Muscle layer of colon (tissue), 2 donors: ENCODE measurements at regions not wholly inside any gene's neighbourhood (a gene's known extent, or its start where the extent isn't known, plus 50 kb on each side); places are given as distances from the start of the nearest gene placed in this dataset.

Experiments used
- H3K27ac ChIP-seq: one replicate; pipeline ENCODE4 v1.7.0; 2013; ENCODE audit warnings: low read depth, mild to moderate bottlenecking, low read length, moderate library complexity
- H3K27me3 ChIP-seq, 2 donors: one replicate each; pipeline ENCODE4 v1.7.0; 2013; ENCODE audit warnings: low read length in 2 of 2, mild to moderate bottlenecking in 2 of 2; ENCODE audit not compliant: insufficient read depth in 2 of 2, control insufficient read depth in 1 of 2
- H3K36me3 ChIP-seq: one replicate; pipeline ENCODE4 v1.7.0; 2013; ENCODE audit warnings: mild to moderate bottlenecking, low read length; ENCODE audit not compliant: insufficient read depth
- H3K4me1 ChIP-seq: one replicate; pipeline ENCODE4 v1.7.0; 2013; ENCODE audit warnings: mild to moderate bottlenecking, low read length; ENCODE audit not compliant: insufficient read depth
- H3K4me3 ChIP-seq, 2 donors: one replicate each; pipeline ENCODE4 v1.7.0; 2013; ENCODE audit warnings: low read length in 2 of 2, low read depth in 1 of 2, mild to moderate bottlenecking in 1 of 2, moderate library complexity in 1 of 2
- H3K9ac ChIP-seq: one replicate; pipeline ENCODE4 v1.7.0; 2013; ENCODE audit warnings: low read length
- H3K9me3 ChIP-seq: one replicate; pipeline ENCODE4 v1.7.0; 2013; ENCODE audit warnings: mild to moderate bottlenecking, low read length
- donor health status: abdominal sarcoma.
- donor health status: Adenocarcinoma of cecum.

- no peak overlapping the region for H3K9ac ChIP-seq
- no peaks in the 10 kb centered on the region for H3K4me1 ChIP-seq
Measured at GRCh38 chr4:127131527-127131926, 501.2 kb upstream of the INTU start.

DNA sequence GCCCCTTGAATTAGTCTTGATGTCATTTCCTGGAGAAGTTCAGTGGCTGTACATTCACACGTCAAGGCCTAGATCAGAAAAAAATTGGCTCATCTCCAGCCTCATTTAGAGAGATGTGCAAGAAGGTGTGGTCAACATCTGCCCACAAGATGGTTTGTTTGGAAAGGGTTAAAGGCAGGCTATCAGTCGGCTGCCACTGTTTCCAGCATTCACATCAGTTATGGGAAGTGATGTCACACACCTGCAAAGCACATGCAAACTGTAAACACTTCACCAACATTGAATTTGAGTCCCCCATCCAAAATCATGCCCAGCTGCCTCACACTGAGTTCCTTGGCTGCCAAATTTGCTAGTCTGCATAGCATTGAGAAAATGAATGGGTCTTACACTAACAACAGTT lies 498.3 kb upstream of the INTU start:
- Histone ChIP-seq H3K36me3 (no peaks in the 10 kb centered on the region), H3K9me3 (no peaks in the 10 kb centered on the region)

More at GRCh38 chr4:127131527-127131926, 501.2 kb upstream of the INTU start:
- H3K36me3 ChIP-seq, result no peaks in the 10 kb centered on the region
- H3K27ac ChIP-seq, result no peak overlapping the region
- H3K9me3 ChIP-seq, result no peaks in the 10 kb centered on the region
- no peaks in the 10 kb centered on the region for H3K27me3 ChIP-seq
- no peak overlapping the region for H3K4me3 ChIP-seq

GRCh38 chr4:127138586-127138985 lies 494.2 kb upstream of the INTU start:
- H3K27ac ChIP-seq, result no peak overlapping the region
- H3K36me3 ChIP-seq, result no peaks in the 10 kb centered on the region
- H3K27me3 ChIP-seq, result no peaks in the 10 kb centered on the region
- H3K4me1 ChIP-seq, result no peaks in the 10 kb centered on the region
- H3K4me3 ChIP-seq, result no peak overlapping the region
- H3K9me3 ChIP-seq, result no peaks in the 10 kb centered on the region
- no peak overlapping the region for H3K9ac ChIP-seq

More for the DNA sequence above, 498.3 kb upstream of the INTU start:
- Histone ChIP-seq H3K4me3 (no peak overlapping the region), H3K4me1 (no peaks in the 10 kb centered on the region), H3K27me3 (no peaks in the 10 kb centered on the region), H3K9ac (no peak overlapping the region), H3K27ac (no peak overlapping the region)

DNA sequence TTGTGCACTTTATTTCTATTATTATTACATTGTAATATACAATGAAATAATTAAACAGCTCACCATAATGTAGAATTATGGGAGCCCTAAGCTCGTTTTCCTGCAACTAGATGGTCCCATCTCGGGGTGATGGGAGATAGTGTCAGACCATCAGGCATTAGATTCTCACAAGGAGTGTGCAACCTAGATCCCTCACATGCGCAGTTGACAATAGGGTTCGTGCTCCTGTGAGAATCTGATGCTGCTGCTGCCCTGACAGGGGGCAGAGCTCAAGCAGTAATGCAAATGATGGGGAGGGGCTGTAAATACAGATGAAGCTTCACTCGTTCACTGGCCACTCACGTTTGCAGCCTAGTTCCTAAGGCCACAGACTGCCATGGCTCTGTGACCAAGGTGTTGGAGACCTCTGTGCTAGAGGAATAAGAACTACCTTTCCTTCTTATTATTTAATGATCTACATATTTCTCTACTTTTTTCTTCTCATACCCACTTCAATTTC lies 492.9 kb upstream of the INTU start:
- no peak overlapping the region for H3K9ac ChIP-seq
- H3K36me3 ChIP-seq, result no peaks in the 10 kb centered on the region
- no peaks in the 10 kb centered on the region for H3K9me3 ChIP-seq
- no peaks in the 10 kb centered on the region for H3K27me3 ChIP-seq
- no peak overlapping the region for H3K27ac ChIP-seq
- H3K4me1 ChIP-seq, result no peaks in the 10 kb centered on the region
- no peak overlapping the region for H3K4me3 ChIP-seq

- Histone ChIP-seq H3K36me3 (no peaks in the 10 kb centered on the region), H3K9ac (no peak overlapping the region), H3K9me3 (no peaks in the 10 kb centered on the region), H3K27ac (no peak overlapping the region), H3K4me3 (no peak overlapping the region), H3K4me1 (no peaks in the 10 kb centered on the region), H3K27me3 (no peaks in the 10 kb centered on the region)
Measured at GRCh38 chr4:127140306-127140705, 492.5 kb upstream of the INTU start.

DNA sequence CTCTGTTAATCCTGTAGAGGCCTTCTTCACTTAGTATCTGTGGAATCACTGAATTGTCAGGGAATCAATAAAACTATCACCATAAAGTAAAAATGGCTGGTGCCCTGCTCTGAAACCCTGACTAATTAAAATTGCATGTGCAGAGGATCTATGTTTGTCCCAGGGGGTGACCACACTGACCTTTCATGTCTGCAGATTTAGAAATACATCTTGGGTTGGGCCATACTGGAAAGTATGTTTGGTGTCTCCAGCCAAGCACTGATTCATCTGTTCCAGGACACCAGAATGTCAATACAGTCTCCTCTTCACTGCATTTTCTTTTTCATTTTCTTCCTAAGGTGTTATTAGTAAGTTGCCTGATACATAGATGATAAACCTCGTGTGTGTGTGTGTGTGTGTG lies 490.9 kb upstream of the INTU start:
- Histone ChIP-seq H3K9me3 (no peaks in the 10 kb centered on the region), H3K36me3 (no peaks in the 10 kb centered on the region), H3K27ac (no peak overlapping the region), H3K4me3 (no peak overlapping the region), H3K9ac (no peak overlapping the region), H3K27me3 (no peaks in the 10 kb centered on the region), H3K4me1 (no peaks in the 10 kb centered on the region)

DNA sequence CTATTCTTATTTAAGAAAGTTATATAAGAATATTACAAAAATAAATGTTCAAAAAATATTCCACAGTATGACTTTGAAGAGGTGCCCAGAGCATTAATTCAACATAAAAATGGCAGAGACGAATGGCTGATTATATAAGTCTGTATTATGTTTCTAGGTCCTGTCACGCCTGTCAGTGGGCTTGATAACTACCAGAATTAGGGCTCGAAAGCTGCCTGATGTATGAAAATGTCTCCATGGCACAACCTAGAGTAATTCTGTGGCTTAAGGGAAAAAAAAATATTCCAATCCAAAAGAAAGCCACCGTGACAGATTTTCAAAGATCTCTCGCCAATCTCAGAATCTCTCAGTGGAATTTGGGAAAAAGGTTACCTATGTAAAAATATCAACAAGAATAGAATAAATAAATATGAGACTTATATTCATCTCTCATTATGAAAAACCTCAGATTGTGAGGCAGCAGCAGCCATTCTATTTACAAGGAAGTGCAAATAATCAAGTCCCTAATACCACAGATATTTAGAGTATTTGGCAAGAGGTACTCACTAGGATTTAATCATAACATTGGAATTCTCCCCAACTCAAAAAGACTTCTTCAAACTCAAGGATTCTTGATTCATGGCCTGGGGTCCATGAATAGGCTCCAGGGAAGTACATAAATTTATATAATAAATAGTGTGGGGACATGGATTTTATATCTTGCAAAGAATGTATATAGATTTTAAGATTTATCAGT lies 489.1 kb upstream of the INTU start:
- Histone ChIP-seq H3K9ac (no peak overlapping the region), H3K9me3 (no peaks in the 10 kb centered on the region), H3K27ac (no peak overlapping the region), H3K36me3 (no peaks in the 10 kb centered on the region), H3K4me1 (no peaks in the 10 kb centered on the region), H3K27me3 (no peaks in the 10 kb centered on the region), H3K4me3 (no peak overlapping the region)

DNA sequence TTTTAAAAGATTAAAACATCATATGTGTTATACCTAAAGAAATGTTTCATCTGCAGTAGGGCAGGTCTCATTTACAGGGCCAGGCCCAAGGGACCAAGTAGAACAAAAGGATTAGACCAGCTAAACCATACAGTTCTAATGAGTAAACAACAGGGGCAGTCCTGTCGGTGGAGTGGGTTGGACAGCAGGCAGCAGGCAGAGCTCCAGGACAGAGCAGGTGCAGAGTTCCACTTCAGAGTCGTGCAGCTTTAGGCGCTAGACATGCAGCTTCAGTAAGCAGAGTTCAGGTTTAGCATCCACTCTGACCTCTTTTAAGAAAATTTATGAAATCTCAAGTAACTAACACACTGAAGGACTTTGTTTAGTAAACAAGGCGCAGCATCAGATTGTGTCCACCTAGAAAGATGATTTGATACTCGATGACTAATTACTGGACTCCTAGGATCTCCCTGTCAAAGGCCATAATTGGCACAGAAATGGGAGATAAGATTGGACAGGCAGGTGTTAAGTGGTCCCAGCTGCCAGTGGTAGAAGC lies 487.7 kb upstream of the INTU start:
- no peak overlapping the region for H3K4me3 ChIP-seq
- H3K27ac ChIP-seq, result no peak overlapping the region
- H3K9ac ChIP-seq, result no peak overlapping the region
- H3K9me3 ChIP-seq, result no peaks in the 10 kb centered on the region
- no peaks in the 10 kb centered on the region for H3K36me3 ChIP-seq
- no peaks in the 10 kb centered on the region for H3K27me3 ChIP-seq
- no peaks in the 10 kb centered on the region for H3K4me1 ChIP-seq

GRCh38 chr4:127148165-127148564 lies 484.6 kb upstream of the INTU start:
- Histone ChIP-seq H3K4me1 (no peaks in the 10 kb centered on the region), H3K9ac (no peak overlapping the region), H3K27ac (no peak overlapping the region), H3K36me3 (no peaks in the 10 kb centered on the region), H3K27me3 (no peaks in the 10 kb centered on the region), H3K9me3 (no peaks in the 10 kb centered on the region), H3K4me3 (no peak overlapping the region)

- no peak overlapping the region for H3K4me3 ChIP-seq
- no peaks in the 10 kb centered on the region for H3K36me3 ChIP-seq
- no peaks in the 10 kb centered on the region for H3K27me3 ChIP-seq
Measured at GRCh38 chr4:127149086-127149485, 483.7 kb upstream of the INTU start.

DNA sequence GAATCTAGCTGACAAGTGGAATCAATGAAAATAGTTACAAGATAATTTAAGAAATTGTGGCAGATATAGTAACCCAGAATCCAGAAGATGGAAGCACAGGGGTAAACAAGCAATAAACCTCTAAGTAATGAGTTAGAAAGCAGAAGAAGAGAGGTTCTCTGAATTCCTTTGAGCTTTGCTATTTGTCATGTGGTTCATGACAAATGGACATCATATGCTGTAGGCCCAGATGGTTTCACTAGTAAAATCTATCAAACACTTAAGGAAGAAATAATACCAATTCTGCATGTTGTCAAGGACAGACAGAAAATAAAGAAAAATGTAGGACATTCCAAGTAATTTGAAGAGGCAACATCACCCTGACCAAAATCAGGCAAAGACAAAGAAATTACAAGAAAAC lies 480.8 kb upstream of the INTU start:
- Histone ChIP-seq H3K4me3 (no peak overlapping the region), H3K27me3 (no peaks in the 10 kb centered on the region), H3K27ac (no peak overlapping the region), H3K9me3 (no peaks in the 10 kb centered on the region), H3K4me1 (no peaks in the 10 kb centered on the region), H3K36me3 (no peaks in the 10 kb centered on the region), H3K9ac (no peak overlapping the region)

More at GRCh38 chr4:127149086-127149485, 483.7 kb upstream of the INTU start:
- Histone ChIP-seq H3K4me1 (no peaks in the 10 kb centered on the region), H3K9me3 (no peaks in the 10 kb centered on the region), H3K9ac (no peak overlapping the region), H3K27ac (no peak overlapping the region)

- H3K27ac ChIP-seq, result no peak overlapping the region
- H3K4me3 ChIP-seq, result no peak overlapping the region
- H3K36me3 ChIP-seq, result no peaks in the 10 kb centered on the region
- no peaks in the 10 kb centered on the region for H3K9me3 ChIP-seq
- no peaks in the 10 kb centered on the region for H3K4me1 ChIP-seq
- no peaks in the 10 kb centered on the region for H3K27me3 ChIP-seq
- H3K9ac ChIP-seq, result no peak overlapping the region
Measured at GRCh38 chr4:127155116-127155515, 477.6 kb upstream of the INTU start.
